ENCODE measurements at regions not wholly inside any gene's neighbourhood (a gene's known extent, or its start where the extent isn't known, plus 50 kb on each side); places are given as distances from the start of the nearest gene placed in this dataset.
"Not testable (repeated sequence)": the region's sequence is repeated elsewhere in the genome, so short reads cannot be mapped to it uniquely, and the experiment has no call there.

DNA sequence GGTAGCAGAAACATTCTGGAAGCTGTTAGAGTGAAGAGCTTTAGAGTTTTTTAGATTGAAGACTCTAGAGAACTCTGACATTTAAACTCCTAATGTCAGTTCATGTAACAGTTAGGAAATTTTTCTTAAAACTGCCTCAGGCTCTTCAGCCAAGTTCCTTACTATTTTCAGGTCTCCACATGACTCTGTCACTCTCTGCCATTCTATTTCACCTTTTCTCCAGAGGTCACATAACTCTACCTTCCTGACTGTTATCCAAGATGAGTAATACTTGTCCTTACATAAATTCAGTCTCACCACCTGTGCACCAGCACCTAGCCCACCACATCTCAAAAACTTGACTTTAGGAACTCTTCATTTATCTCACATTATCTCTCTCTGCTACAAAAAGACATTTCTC is 347.1 kb upstream of the CA10 start:
- no peak for DNase-seq

DNA sequence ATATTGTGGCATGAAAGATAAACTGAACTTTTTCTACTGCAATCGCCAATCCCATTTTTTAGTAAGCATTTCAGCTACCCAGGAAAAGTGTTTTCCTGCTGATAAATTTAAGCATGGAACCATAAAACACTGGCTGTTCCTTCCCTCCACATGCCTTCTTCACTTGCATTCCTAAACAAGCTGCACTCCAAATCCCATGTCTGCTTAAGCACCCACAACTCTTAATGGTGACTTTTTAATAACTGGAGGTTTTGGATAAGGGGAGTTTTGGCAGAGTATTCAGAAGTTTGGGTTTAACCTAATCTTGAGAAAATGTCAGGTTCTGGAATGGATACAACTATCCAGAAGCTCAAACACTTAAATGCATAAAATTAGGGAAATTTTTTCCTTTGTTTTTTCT is 345.6 kb upstream of the CA10 start:
- no peak for DNase-seq

- DNase-seq: no peak
Measured at GRCh38 chr17:52495646-52496045, 337.1 kb upstream of the CA10 start.

DNA sequence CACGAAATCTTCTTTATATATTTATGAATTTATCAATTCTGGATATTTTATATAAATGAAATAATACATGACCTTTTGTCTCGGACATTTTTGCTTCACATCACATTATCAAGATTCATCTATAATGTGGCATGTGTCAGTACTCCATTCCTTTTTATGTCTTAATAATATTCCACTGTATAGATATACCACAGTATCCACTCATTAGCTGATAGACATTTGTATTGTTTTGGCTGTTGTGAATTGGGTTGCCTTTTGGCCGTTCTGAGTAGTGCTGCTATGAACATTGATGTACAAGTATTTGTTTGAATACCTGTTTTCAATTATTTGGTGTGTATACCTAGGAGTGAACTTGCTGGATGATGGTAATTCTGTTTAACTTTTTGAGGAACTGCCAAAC is 323.8 kb upstream of the CA10 start:
- no peak for DNase-seq

DNA sequence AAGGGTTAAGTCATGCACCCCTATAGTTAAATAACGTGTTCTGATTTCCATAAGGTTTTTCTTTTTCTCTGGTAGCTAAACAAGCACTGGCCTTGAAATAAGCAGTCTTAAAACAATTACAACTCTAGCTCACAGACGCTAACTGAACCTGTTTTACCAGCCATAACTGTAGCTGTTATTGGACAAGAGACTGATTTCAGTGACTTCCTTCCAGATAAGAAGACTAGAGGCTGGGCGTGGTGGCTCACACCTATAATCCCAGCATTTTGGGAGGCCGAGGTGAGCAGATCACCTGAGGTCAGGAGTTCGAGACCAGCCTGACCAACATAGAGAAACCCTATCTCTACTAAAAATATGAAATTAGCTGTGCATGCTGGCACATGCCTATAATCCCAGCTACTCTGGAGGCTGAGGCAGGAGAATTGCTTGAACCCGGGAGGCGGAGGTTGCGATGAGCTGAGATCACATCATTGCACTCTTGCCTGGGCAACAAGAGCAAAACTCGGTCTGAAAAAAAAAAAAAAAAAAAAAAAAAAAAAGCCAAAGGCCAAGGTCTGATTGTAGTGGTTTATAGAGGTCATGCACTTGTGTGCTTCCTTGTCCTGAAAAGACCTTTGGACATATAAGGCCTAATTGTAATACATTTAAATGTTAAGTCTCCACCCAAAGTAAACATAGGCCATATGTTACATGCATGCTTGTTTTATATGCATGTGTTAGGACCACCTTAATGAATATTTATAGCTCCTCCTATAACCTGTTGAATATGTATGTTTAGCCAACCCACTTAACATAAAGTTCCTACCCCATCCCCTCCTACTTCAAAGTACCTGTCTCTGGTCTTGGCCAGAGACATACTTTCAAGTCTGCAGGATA is 319.5 kb upstream of the CA10 start:
- no peak for DNase-seq

GRCh38 chr17:52476638-52477313 is 318.3 kb upstream of the CA10 start:
- DNase-seq: no peak

- no peak for DNase-seq
Measured at GRCh38 chr17:52470553-52470952, 312.0 kb upstream of the CA10 start.

DNA sequence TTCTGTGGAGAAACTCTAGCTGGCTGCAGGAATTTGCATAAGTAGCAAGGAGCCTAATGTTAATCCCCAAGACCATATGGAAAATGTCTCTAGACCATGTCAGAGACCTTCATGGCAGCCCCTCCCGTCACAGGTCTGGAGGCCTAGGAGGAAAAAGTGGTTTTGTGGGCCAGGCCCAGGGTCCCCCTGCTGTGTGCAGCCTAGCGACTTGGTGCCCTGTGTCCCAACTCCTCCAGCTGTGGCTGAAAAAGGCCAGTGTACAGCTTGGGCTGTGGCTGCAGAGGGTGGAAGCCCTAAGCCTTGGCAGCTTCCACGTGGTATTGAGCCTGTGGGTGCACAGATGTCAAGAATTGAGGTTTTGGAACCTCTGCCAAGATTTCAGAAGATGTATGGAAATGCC is 306.9 kb upstream of the CA10 start:
- no peak for DNase-seq

- no peak for DNase-seq
Measured at GRCh38 chr17:52451294-52451861, 292.9 kb upstream of the CA10 start.

GRCh38 chr17:52442350-52442749 is 283.8 kb upstream of the CA10 start:
- DNase-seq: no peak

- no peak for DNase-seq
Measured at GRCh38 chr17:52420555-52421078, 262.1 kb upstream of the CA10 start.

- DNase-seq: no peak
Measured at GRCh38 chr17:52419229-52419641, 260.7 kb upstream of the CA10 start.

- DNase-seq: no peak
Measured at GRCh38 chr17:52410781-52411180, 252.3 kb upstream of the CA10 start.

GRCh38 chr17:52409222-52409621 is 250.7 kb upstream of the CA10 start:
- DNase-seq: not testable (repeated sequence)

DNA sequence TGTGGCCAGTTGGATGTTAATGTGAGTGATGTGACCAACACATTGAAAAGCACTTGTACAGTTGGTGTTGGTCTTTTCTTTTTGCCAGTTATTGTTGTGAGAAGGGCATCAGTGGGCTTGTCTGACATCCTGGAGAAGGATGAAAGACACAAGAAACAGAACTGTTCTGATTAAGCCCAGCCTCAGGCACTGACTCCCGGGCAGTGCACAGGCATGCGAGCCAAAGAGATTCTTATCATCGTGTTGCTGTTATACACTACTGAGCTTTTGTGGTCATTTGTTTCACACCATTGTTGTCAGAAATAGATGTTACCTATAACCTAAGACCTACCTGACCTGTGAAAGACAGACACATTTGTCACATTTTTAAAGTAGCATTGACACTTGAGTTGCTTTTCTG is 236.8 kb upstream of the CA10 start:
- DNase-seq: no peak

- DNase-seq: no peak
Measured at GRCh38 chr17:52390422-52390821, 231.9 kb upstream of the CA10 start.

- DNase-seq: no peak
Measured at GRCh38 chr17:52389632-52390031, 231.1 kb upstream of the CA10 start.

DNA sequence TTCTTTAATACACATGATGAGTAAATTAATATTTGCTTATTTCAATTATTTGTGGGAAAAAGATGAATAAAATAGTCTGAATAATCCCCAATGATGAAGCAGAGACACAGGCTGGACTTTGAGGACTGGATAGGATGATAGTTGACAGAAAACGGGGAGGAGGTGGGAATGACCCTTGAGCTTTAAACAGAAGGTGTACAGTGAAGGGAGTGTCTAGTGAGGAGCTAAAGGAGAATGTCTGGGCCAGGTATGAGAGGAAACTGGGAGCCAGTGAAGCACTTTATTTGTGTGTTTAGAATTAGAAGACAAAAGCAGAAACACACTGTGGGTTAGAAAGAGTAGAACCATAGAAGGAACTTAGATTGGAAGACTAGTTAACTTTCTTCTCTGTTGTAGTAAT is 230.4 kb upstream of the CA10 start:
- DNase-seq: no peak

GRCh38 chr17:52384695-52385094 is 226.2 kb upstream of the CA10 start:
- DNase-seq: no peak

DNA sequence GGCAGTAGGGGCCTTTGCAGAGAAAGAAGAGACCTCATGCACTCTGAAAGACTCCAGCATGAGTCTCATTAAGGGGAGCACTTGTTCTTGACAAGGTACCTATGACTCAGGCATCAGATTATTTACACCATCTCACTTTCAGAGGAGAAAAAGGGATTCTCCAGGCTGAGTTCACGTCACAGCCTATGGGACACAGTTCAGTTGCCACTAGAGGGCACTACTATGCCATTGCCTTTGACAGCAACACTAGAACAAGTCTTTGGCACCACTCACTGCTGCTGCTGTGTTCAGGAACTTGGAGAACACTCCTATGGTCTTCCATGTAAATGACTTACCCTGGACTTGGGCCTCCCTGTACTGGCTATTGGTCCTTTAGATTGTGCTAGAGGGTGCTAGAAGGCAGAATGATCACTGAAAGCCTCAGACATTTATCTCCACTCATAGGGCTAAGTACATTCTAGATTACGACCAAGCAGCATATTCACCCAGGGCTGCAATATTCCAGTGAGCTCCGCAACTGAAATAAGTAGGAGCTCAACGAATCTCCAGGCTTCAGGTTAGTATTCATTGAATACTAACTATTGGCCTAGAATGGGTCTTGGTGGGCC is 225.1 kb upstream of the CA10 start:
- no peak for DNase-seq

GRCh38 chr17:52378860-52379259 is 220.3 kb upstream of the CA10 start:
- no peak for DNase-seq

DNA sequence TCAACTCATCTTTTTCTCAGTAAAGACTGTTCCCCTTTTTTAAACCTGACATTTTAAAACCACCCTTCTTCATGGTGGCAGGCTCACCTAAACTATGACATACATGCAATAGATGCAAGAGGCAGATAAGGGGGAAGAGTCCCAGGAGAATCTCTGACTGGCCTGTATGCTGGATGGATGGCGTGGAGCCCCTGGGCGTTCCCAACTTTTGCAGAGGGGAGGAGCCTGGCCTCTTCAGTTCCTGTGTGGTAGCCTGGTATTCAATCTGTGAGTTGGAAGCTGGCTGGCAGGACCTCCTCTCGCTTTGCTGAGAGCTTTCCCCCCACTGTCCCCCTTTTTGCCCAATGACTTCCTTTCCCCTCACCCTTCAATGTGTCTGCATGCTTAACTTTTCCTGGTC is 217.6 kb upstream of the CA10 start:
- no peak for DNase-seq

DNA sequence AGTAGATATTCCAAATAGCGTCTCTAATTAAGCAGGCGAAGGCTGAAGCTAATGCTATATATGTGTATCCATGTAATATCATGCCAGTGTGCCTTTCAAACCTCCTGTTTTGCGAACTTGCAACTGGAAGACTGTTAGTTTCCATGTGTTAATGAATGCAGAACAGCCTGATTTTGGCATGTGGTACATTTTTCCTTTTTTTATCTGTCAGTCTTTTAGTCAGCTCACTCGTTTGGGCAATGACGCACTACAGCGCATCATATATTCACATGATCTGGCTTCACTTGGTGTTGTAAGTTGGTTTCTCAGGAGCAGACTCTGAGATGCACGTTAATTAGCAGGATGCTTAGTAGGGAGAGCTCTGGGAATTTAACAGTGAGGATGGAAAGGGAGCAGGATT is 210.4 kb upstream of the CA10 start:
- DNase-seq: no peak

- DNase-seq: no peak
Measured at GRCh38 chr17:52357854-52358253, 199.3 kb upstream of the CA10 start.
